HG03575 (cell line): ENCODE measurements at regions not wholly inside any gene's neighbourhood (a gene's known extent, or its start where the extent isn't known, plus 50 kb on each side); places are given as distances from the start of the nearest gene placed in this dataset.

Experiments
- ATAC-seq: cut with Tn5 transposase; IDR thresholded peaks from one replicate; pipeline ENCODE4 v1.9.1; 2021; ENCODE audit not compliant: unreplicated experiment, insufficient number of reproducible peaks, low FRiP score; ENCODE audit errors: extremely low read depth

DNA sequence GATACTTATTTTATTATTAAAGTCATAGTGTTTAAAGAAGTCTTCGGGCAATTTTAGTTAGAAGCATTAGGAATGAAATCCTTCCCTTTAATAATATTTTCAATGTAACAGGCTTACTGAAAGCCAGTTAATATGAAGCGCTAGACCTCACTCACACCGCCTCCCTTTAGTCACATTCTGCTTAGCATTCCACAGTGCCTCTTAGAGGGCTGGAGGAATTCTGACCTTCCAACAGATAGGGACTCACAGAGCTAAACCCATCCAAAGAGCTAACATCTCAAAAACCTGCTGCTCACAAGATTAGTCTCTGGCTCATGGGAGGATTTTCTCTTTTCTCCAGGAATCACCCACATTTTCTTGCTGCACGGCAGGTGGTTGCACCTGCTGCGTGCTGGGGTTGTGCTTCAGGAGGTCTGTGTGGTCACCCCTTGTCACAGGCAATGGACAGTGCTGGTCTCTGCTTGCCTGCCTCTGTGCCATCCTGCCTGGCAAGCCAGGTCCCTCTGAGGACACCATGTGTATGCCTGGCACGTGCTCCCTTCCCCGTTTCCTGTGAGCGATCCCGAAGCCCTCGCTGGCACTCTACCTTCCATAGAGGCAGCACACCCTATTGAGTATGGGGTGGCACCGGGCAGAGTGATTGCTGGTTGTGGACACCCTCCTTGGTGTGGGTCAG lies 91.8 kb downstream of the KLF6 start:
- no peak for ATAC-seq

DNA sequence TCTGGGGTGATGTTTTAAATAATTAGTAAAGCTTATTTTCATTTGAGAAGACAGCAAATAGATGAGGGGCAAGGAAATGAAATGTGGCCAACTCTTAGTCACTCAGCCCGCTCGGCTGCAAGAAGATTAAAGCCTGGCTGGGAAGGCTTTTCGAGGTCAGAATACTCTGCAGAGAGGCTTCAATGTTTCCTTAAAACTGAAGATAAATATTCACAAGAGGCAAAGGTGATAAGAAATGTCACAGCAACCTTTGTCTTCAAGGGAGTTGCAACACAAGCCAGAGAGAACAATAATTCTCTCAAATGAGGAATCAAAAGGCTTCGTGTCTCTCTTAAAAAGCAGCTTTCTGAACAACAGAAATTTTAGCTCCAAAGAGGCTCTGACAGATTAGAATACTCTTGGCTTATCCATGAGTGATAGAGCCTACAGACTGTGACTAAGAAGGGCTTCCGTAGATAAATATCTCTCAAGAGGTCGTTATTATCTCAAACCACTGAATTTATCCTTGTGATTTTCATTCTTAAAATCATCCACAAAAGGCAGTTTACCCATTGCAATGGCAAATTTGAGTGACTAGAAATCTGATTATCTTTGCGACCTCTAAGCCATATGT lies 92.5 kb downstream of the KLF6 start:
- ATAC-seq, result no peak

DNA sequence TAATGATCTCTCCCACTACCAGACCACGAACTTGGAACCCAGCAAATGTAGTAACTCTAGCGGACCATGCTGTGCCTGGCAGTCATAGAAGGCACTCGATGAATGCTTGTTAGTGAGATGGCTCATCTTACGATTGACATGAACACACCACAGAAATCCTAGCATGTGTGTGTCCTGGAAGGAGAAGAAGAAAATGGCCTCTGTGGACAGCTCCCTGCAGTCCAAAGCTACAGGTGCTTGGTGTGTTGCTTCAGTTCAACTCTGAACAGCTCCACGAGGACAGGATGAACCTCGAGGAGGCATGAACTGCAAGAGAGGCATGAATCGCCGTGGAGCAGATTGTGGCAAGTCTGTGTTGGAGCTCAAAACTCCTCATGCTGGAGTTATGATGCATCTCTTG lies 93.5 kb downstream of the KLF6 start:
- ATAC-seq, result no peak

DNA sequence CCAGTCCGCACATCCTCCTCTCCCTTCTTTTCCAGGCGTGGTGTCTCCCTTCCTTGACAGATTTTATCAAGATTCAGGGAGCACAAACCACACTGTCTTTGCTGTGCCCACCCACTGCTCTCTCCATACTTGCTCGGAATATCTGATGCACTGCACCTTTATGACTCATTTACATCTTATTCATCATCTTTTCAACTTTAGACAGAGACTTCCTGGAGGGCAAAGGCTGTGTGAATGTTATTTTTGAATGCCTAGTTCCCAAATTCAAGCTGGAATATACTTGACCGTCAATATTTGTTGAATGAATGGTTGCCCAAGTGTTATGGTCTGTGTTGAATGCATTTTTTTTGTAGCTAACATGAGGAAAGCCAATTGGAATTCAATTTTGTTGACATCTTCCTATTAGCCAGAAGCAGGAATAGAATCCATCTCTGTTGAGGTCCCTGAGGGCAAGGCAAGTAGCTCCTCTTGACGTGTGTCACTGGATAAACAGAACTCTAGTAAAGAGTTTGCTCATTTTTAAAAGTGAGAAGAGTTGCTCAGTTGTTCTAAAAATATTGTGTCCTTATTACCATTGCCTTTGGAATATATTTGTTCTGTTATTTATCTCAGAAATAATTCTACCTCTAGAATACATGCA lies 95.0 kb downstream of the KLF6 start:
- no peak for ATAC-seq

DNA sequence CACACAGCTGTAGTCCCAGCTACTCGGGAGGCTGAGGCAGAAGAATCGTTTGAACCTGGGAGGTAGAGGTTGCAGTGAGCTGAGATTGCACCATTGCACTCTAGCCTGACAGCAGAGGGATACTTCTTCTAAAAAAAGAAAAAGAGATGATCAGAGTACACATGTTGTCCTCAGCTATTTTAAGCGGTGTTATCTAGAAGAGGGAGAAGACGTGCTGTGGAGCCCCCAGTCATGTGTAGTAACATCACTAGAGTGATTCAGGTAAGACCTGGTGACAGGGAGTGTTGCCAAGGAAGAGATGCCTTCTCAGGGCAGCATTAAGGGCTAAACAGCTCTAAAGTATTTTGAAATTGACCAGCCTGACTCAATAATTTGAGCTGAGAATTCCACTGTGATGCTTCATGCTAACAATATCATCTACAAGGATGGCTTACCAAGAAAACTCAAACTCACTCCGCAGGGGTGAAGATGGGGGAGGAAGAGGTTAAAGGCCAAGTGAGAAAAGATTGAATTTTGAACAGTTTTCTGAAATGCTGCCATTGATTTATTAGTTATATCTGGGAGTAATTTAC lies 97.4 kb downstream of the KLF6 start:
- no peak for ATAC-seq

DNA sequence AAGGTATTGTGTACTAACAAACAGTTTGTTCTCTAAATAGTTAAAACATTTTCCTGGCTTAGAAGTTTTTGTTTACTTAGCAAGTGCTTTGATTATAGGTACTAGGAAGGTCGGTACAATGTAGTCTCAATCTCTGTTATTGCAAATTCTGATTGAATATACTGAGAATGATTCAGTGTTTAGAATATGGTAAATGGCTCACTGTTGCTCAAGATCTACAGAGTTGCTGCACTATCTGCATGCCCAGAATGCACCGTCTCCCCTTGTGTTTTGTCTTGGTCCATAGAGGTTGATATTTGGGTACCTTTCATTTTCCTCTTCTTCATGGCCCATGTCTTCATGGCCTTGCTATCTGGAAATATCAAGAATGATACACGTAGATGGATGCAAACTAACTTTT lies 99.6 kb downstream of the KLF6 start:
- ATAC-seq, result no peak

DNA sequence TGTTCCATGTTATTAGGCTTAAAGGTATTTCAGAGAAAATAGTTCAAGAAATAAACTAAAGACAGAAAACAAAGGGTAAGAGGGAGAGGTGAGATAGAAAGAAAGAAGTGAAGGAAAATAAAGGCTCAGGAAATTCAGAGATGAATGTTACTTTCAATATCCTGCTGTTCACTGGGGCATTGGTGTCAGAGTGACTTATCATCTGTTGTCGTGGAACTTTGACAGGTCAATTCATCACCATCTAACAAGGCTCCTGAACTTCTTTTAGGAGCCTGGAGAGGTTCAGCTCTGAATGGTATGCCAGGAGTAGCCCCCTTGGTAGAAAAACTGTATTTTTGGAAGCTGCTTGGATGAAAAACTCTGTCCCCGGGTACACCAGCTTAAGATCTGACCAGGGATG lies 100.1 kb downstream of the KLF6 start:
- ATAC-seq, result no peak

DNA sequence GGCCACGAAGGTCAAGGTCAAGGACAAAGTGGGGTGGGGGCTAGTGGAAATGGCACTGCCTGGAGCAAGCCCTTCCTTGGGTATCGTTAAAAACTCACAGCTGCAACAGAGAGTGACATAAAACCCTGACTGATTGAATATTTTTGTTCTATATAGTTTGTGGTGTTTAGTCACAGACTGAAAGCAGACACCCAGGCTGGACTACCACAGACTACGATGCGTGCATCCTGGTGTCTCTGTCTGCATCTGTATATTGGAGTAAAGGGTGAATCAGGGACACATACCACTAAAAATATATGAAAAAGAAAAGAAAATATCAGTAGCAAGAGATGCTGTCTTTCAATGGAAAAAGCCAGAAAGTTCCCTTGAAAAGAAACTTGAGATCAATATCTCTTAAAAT lies 101.4 kb downstream of the KLF6 start:
- no peak for ATAC-seq

DNA sequence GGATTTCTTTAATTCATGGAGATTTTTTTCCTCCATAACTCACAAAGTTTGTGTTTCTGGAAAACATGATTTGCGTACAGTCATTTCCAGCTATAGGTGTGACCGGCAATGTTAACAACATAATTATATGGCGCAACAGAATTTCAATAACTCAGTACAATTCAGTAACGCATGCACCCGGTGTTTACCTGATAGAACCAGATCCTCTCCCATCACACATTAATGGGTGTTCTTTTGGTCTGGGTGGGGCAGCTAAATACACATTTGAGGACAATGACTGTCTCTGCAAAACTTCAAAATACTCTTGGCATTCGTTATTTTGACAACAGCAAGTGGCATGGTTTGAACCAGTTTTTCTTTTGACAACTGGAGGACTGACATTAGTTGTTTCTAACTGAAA lies 102.3 kb downstream of the KLF6 start:
- ATAC-seq, result no peak

DNA sequence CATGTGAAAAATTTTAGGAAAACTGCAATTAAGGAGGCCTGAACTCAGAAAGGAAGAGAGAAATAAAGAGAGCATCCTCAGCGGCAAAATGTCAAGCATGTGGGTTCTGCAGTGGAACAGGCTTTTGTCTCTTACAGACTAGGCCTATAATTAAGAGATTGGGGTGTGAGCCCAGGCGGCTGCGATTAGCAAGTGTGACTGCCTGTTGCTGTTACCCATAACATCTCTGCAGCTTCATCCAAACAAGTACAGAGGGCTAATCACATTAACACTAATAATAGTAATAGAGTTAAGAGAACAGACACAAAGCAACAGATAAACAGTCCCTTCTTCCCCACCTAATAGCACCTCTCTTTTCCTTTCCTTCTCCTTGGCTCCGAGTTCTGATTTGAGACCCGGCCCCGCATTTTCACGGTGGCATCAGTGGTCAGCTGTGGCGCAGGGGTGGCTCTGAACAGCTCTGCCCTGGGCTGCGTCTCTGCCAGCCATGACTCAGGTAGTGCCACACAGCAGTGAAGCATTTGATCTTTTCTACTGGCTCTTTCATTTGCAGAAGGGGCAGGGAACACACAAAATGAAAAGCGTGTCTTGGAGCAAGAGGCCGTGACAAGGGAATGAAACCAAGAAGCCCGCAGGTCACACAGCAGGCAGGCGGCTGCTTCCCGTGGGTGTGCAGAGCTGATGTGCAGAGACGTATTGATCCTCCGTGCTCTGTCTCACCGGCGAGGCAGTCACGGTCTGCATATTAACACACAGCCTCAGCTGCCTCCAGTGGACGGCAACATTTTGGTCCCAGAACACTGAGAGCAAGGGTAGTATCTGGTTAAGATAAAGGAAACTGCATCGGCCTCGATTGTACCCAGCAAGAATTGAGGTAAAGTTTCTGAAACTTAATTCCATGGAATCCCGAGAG lies 103.1 kb downstream of the KLF6 start:
- no peak for ATAC-seq

DNA sequence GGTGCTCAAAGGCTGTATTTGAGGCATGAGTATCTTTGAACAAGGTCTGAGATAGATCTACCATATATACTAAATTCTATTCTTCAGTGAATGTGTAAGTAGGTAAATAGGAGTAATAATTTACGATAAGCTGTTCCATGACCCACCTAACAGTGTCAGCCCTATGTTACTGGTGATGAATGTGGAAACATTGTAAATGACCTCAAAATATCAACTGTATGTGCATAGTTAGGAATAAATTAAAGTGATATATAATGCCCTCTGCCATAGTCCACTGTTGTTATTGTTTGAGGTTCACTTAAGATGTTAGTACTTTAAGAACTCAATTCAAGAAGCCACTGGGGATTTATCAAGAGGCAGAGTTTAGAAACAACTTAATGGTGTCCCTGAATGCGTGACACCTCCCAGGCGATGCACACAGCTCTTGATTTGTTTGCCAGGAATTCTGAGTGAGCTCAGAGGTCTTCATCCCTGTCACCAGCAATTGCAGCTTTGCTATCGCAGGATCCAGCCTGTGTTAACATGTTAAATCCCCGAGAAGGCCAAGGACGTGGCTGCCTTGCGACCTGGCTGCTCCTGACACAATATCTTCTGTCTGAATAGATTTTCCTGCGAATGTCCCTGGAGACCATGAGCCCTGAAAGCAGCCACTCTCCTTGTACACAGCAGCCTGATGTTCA lies 104.9 kb downstream of the KLF6 start:
- ATAC-seq, result no peak

DNA sequence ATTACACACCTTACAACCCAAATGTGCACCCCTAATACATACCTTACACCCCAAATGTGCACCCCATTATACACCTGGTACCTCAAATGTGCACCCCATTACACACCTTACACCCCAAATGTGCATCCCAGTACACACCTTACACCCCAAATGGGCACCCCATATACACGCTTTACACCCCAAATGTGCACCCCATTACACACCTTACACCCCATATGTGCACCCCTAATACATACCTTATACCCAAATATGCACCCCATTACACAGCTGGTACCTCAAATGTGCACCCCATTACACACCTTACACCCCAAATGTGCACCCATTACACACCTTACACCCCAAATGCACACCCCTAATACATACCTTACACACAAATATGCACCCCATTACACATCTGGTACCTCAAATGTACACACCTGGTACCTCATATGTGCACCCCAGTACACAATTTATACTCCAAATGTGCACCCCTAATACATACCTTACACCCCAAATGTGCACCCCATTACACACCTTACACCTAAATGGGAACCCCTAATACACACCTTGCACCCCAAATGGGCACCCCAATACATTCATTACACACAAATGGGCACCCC lies 106.3 kb downstream of the KLF6 start:
- ATAC-seq, result no peak

DNA sequence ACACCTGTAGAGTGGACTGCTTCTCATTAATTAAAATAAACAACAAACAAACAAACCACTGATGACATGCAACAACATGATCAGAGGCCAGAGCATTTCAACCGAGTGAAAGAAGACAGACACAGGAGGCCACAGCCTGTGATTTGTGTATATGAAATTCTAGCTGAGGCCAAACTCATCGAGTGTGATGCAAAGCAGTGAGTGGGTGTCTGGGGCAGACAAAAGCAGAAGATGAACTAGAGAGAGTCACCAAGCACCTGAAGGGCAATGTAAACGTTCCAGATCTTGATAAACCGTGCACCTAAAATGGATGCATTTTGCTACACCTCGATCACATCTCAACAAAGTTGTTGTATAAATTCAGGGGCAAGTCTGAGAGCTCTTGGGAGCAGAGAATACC lies 108.4 kb downstream of the KLF6 start:
- no peak for ATAC-seq

DNA sequence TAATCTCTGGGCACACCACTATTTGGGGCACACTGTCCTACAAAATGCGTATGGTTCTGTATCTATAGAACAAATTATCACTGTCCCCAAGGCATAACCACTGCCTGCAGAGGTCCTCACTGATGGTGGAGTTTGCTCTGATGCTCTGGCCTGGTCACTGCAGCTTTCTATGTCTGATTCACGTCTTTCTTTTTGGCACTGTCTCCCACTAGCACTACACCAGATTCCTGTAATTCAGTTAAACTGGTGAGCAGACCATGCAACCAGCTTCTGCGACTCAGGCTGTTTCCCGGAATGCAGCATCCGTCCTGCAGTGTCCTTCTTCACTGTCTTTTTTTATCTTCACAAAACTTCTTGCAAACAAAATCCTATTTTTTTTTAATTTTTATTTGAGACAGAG lies 112.8 kb downstream of the KLF6 start:
- ATAC-seq, result no peak

DNA sequence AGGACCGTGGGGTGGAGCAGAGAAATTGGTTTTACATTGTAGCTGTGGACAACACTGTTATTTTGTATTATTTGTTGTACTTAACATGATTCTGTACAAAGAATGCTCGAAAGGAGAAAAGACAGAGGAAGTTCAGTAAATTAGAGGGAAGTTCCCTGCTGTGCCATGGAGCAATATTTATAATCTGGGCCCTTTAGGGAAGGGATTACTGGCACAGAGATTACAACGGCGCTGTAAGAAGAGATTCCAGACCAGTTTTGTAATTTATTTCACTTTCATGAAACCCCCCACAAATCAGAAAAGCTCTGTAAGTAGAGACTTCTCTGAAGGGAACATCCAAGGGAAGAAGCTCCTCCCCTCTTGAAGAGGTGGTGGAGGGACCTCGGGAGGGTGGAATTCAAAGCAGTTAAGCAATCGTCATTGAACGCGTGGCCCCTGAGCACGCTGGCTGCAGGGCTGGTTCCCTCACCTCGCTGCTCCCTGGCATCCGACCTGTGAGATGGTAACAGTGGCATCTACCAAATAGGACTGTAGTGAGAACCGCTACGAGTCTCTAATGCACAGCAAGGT lies 113.5 kb downstream of the KLF6 start:
- no peak for ATAC-seq

DNA sequence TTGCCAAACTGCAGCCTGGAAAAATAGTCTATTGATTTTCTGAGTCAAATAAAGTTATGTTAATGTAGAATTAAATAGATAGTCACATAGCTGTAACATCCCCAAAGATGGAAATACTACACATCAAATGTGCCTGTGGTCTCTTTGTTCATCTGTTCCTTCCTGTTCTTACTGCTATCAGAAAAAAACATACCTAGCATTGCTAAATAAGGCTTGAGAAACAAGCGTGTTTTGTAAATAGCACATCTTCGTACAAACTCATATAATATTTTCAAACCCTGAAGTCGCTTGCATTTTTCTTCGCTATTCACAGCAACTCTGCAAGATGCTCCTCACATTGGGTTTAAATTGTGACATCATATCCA lies 116.1 kb downstream of the KLF6 start:
- no peak for ATAC-seq

DNA sequence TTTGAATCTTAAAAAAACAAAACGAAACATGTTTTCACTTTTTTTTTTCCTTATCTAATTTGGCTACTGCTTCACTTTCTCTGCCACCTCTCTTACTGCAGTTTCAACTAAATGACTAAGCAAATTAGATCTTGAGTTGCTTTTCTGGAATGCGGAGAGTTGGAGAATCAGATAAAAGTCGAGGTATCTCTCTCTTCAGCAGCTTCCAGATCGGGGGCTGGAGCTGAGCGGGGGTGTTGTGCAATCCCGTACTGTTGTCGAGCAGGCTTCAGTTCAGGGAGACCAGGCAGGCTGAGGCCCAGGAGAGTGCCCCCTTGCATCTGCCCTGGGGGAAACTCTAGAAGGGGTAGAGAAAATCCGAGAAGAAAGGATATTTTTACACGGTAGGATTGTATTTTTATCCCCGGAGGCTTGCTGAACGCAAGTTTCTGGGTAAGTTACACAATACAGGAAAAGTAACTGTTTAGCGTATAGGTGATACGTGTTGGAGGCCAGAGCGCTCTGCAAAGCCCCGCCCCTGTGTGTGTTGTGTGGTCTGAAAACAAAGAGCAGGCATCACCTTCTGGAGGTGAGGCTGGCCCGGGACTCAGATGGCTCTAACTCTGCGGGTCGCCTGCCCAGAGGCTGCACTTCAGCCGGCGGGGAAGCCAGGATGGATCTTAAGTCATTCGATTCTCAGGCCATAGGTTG lies 116.6 kb downstream of the KLF6 start:
- ATAC-seq, result no peak
